ENCODE measurements at regions not wholly inside any gene's neighbourhood (a gene's known extent, or its start where the extent isn't known, plus 50 kb on each side); places are given as distances from the start of the nearest gene placed in this dataset.

DNA sequence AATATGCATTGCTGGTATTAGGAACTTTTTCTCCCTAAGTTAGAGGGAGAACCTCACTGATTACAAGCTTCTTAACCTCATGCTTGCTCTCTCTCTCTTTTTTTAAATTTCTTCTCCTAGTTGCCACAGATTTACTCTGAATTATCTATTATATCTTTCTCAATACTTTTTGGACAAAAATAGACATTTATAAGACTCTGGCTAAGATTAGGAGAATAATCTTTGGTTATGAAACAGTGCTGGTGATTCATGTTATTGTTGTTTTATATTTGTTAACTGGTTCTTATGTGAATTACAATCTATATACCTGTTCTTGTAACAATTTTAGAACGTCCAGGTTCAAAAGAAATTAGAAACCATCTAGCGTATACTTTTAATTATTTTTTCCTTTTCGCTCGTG lies 187.8 kb downstream of the OGFRL1 start:
- TF ChIP-seq ZFP3 (CRISPR knock-in tag; IDR thresholded peaks at IDR 0.05) (no peak), GLIS3 (CRISPR knock-in tag; IDR thresholded peaks at IDR 0.05) (no peak)

All from SK-N-SH treated with all-trans-retinoic acid at 6 μM for 48 hours (cell line).